ENCODE measurements at regions not wholly inside any gene's neighbourhood (a gene's known extent, or its start where the extent isn't known, plus 50 kb on each side); places are given as distances from the start of the nearest gene placed in this dataset.
A peak's percentile ranks its signal among the peaks of the same experiment; 100 is the strongest.

GRCh38 chr3:107904536-107905066, 186.2 kb downstream of the CD47 start:
- no peaks in the 10 kb centered on the region for H4K20me1 ChIP-seq
- H3K27me3 ChIP-seq, result no peaks in the 10 kb centered on the region
- no peak overlapping the region for H3K9ac ChIP-seq
- H3K4me3 ChIP-seq, result no peak overlapping the region
- peaks cover 0 to 24% (median 0%) of the 10 kb centered on the region in 10 experiments; a peak in 6 of 20 replicates for H3K4me1 ChIP-seq
- no peak overlapping the region for H3K4me2 ChIP-seq
- H3K27ac ChIP-seq, result no peak overlapping the region
- H3K9me3 ChIP-seq (replicated peaks in 1 of 11), result no peaks in the 10 kb centered on the region
- H3K36me3 ChIP-seq, result no peaks in the 10 kb centered on the region
- no peak for TF ChIP-seq Cebpa-rat (IDR thresholded peaks at IDR 0.05)

GRCh38 chr3:107899990-107900651, 190.7 kb downstream of the CD47 start:
- H3K4me2 ChIP-seq, result no peak overlapping the region
- no peaks in the 10 kb centered on the region for H3K36me3 ChIP-seq
- TF ChIP-seq Cebpa-rat (IDR thresholded peaks at IDR 0.05), result no peak
- H3K27ac ChIP-seq, result no peak overlapping the region
- no peaks in the 10 kb centered on the region for H3K9me3 ChIP-seq (replicated peaks in 1 of 11)
- H3K27me3 ChIP-seq, result no peaks in the 10 kb centered on the region
- peaks cover 0 to 5% (median 0%) of the 10 kb centered on the region in 10 experiments; a peak in 2 of 20 replicates for H3K4me1 ChIP-seq
- H3K9ac ChIP-seq, result no peak overlapping the region
- H4K20me1 ChIP-seq, result no peaks in the 10 kb centered on the region
- no peak overlapping the region for H3K4me3 ChIP-seq

GRCh38 chr3:107897471-107898061, 193.3 kb downstream of the CD47 start:
- no peak for TF ChIP-seq Cebpa-rat (IDR thresholded peaks at IDR 0.05)
- Histone ChIP-seq H3K4me3 (no peak overlapping the region), H3K27me3 (no peaks in the 10 kb centered on the region), H4K20me1 (no peaks in the 10 kb centered on the region), H3K4me2 (no peak overlapping the region), H3K36me3 (no peaks in the 10 kb centered on the region), H3K9me3 (replicated peaks in 1 of 11) (no peaks in the 10 kb centered on the region), H3K9ac (no peak overlapping the region), H3K27ac (no peak overlapping the region), H3K4me1 (peaks cover 0 to 5% (median 0%) of the 10 kb centered on the region in 10 experiments; a peak in 2 of 20 replicates)

- no peak overlapping the region for H3K27ac ChIP-seq
- H3K4me1 ChIP-seq, result peaks cover 0 to 5% (median 0%) of the 10 kb centered on the region in 10 experiments; a peak in 2 of 20 replicates
- H3K4me3 ChIP-seq, result no peak overlapping the region
- no peak overlapping the region for H3K9ac ChIP-seq
- H3K27me3 ChIP-seq, result no peaks in the 10 kb centered on the region
- no peaks in the 10 kb centered on the region for H3K9me3 ChIP-seq (replicated peaks in 1 of 11)
- H4K20me1 ChIP-seq, result no peaks in the 10 kb centered on the region
- H3K4me2 ChIP-seq, result no peak overlapping the region
- TF ChIP-seq Cebpa-rat (IDR thresholded peaks at IDR 0.05), result no peak
- H3K36me3 ChIP-seq, result no peaks in the 10 kb centered on the region
Observed at GRCh38 chr3:107894998-107895397, 195.8 kb downstream of the CD47 start.

- H3K27ac ChIP-seq, result no peak overlapping the region
- no peaks in the 10 kb centered on the region for H3K36me3 ChIP-seq
- no peak overlapping the region for H3K4me2 ChIP-seq
- no peaks in the 10 kb centered on the region for H4K20me1 ChIP-seq
- peaks cover 4 to 8% (median 6%) of the 10 kb centered on the region in 11 experiments; a peak in 11 of 22 replicates for H3K9me3 ChIP-seq (replicated peaks in 1 of 11)
- H3K9ac ChIP-seq, result no peak overlapping the region
- H3K4me3 ChIP-seq, result no peak overlapping the region
- no peaks in the 10 kb centered on the region for H3K27me3 ChIP-seq
- H3K4me1 ChIP-seq, result peaks cover 0 to 5% (median 0%) of the 10 kb centered on the region in 10 experiments; a peak in 2 of 20 replicates
- no peak for TF ChIP-seq Cebpa-rat (IDR thresholded peaks at IDR 0.05)
Observed at GRCh38 chr3:107892955-107893624, 197.7 kb downstream of the CD47 start.

- Histone ChIP-seq H3K4me3 (no peak overlapping the region), H4K20me1 (no peaks in the 10 kb centered on the region), H3K4me1 (peaks cover 0 to 8% (median 0%) of the 10 kb centered on the region in 10 experiments; a peak in 4 of 20 replicates), H3K27ac (no peak overlapping the region), H3K9me3 (replicated peaks in 1 of 11) (peaks cover 4 to 8% (median 6%) of the 10 kb centered on the region in 11 experiments; a peak in 11 of 22 replicates), H3K27me3 (no peaks in the 10 kb centered on the region), H3K4me2 (peak overlapping the region in 2 of 11 experiments; percentile 3 to 8; a peak in 1 of 22 replicates), H3K9ac (no peak overlapping the region), H3K36me3 (no peaks in the 10 kb centered on the region)
- TF ChIP-seq Cebpa-rat (IDR thresholded peaks at IDR 0.05), result no peak
Observed at GRCh38 chr3:107884719-107885460, 205.9 kb downstream of the CD47 start.

GRCh38 chr3:107884028-107884427, 206.8 kb downstream of the CD47 start:
- Histone ChIP-seq H3K9me3 (replicated peaks in 1 of 11) (peaks cover 0 to under 1% (median under 1%) of the 10 kb centered on the region in 11 experiments; a peak in 6 of 22 replicates), H3K27me3 (no peaks in the 10 kb centered on the region), H3K9ac (no peak overlapping the region), H4K20me1 (no peaks in the 10 kb centered on the region), H3K4me1 (peaks cover 0 to 8% (median 0%) of the 10 kb centered on the region in 10 experiments; a peak in 4 of 20 replicates), H3K4me3 (no peak overlapping the region), H3K4me2 (no peak overlapping the region), H3K27ac (no peak overlapping the region), H3K36me3 (no peaks in the 10 kb centered on the region)
- no peak for TF ChIP-seq Cebpa-rat (IDR thresholded peaks at IDR 0.05)

- Histone ChIP-seq H3K36me3 (no peaks in the 10 kb centered on the region), H3K27ac (no peak overlapping the region), H3K4me2 (no peak overlapping the region), H3K4me1 (peaks cover 0 to 8% (median 0%) of the 10 kb centered on the region in 10 experiments; a peak in 4 of 20 replicates), H4K20me1 (no peaks in the 10 kb centered on the region), H3K4me3 (no peak overlapping the region), H3K9ac (no peak overlapping the region), H3K27me3 (no peaks in the 10 kb centered on the region), H3K9me3 (replicated peaks in 1 of 11) (no peaks in the 10 kb centered on the region)
- no peak for TF ChIP-seq Cebpa-rat (IDR thresholded peaks at IDR 0.05)
Observed at GRCh38 chr3:107882881-107883280, 207.9 kb downstream of the CD47 start.

GRCh38 chr3:107882261-107882660, 208.6 kb downstream of the CD47 start:
- H3K27ac ChIP-seq, result no peak overlapping the region
- no peak for TF ChIP-seq Cebpa-rat (IDR thresholded peaks at IDR 0.05)
- H3K4me2 ChIP-seq, result no peak overlapping the region
- no peak overlapping the region for H3K9ac ChIP-seq
- no peaks in the 10 kb centered on the region for H3K36me3 ChIP-seq
- H3K27me3 ChIP-seq, result no peaks in the 10 kb centered on the region
- H3K4me3 ChIP-seq, result no peak overlapping the region
- H4K20me1 ChIP-seq, result no peaks in the 10 kb centered on the region
- peaks cover 0 to 8% (median 0%) of the 10 kb centered on the region in 10 experiments; a peak in 4 of 20 replicates for H3K4me1 ChIP-seq
- H3K9me3 ChIP-seq (replicated peaks in 1 of 11), result no peaks in the 10 kb centered on the region

All from BLaER1 treated with 17β-estradiol and CSF1 and Interleukin-3, amounts not matched to agents 10 nM and 100 nM (cell line).